Kidney epithelial cell (primary cell): ENCODE measurements at regions not wholly inside any gene's neighbourhood (a gene's known extent, or its start where the extent isn't known, plus 50 kb on each side); places are given as distances from the start of the nearest gene placed in this dataset.

Experiments used
- DNase-seq: peaks from one replicate; pipeline ENCODE4 v3.0.0-alpha.2; 2010; ENCODE audit warnings: low read depth
- H3K27me3 ChIP-seq: 2 replicates; pipeline ENCODE4 v1.6.0; 2011; ENCODE audit warnings: low read length; ENCODE audit not compliant: control insufficient read depth, insufficient read depth
- H3K36me3 ChIP-seq: 2 replicates; pipeline ENCODE4 v1.5.1; 2011; ENCODE audit warnings: low read length; ENCODE audit not compliant: control insufficient read depth, insufficient read depth
- H3K4me3 ChIP-seq: 2 replicates; pipeline ENCODE4 v1.5.1; 2011; ENCODE audit warnings: low read depth, mild to moderate bottlenecking, control low read depth, low read length
- CTCF ChIP-seq: IDR thresholded peaks from 2 replicates; pipeline ENCODE4 v1.5.1; 2011; ENCODE audit warnings: mild to moderate bottlenecking, moderate library complexity, low read length, control low read depth, inconsistent platforms; ENCODE audit not compliant: insufficient read depth, poor library complexity, severe bottlenecking

GRCh38 chr1:213615226-213615916 is 372.4 kb upstream of the PROX1 start:
- no peak for DNase-seq
- Histone ChIP-seq H3K27me3 (no peaks in the 10 kb centered on the region), H3K36me3 (no peaks in the 10 kb centered on the region), H3K4me3 (no peak overlapping the region)
- no peak for TF ChIP-seq CTCF

- no peak overlapping the region for H3K4me3 ChIP-seq
Observed at GRCh38 chr1:213617133-213617532, 370.6 kb upstream of the PROX1 start.

DNA sequence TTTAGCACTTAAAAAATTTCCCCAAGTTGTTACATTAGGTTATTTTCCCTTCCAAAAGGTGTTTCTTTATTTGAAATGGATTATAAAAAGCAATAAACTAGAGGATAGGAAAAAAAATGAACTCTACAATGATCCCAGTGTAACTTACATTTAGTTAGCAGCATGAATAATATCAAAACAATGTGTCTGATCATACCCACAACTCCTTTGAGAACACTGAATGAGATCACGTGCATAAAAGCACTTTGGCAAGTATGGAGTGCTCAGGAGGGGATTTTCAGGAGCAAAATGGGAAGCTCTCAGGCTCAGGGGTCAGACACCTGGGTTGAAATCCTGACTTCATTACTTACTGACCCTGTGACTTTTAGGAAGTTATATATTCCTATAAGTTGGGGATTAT is 369.7 kb upstream of the PROX1 start:
- Histone ChIP-seq H3K27me3 (no peaks in the 10 kb centered on the region), H3K4me3 (no peak overlapping the region), H3K36me3 (no peaks in the 10 kb centered on the region)
- no peak for DNase-seq
- TF ChIP-seq CTCF: no peak

More at GRCh38 chr1:213617133-213617532, 370.6 kb upstream of the PROX1 start:
- DNase-seq: no peak
- no peaks in the 10 kb centered on the region for H3K27me3 ChIP-seq
- H3K36me3 ChIP-seq: no peaks in the 10 kb centered on the region
- TF ChIP-seq CTCF: no peak

DNA sequence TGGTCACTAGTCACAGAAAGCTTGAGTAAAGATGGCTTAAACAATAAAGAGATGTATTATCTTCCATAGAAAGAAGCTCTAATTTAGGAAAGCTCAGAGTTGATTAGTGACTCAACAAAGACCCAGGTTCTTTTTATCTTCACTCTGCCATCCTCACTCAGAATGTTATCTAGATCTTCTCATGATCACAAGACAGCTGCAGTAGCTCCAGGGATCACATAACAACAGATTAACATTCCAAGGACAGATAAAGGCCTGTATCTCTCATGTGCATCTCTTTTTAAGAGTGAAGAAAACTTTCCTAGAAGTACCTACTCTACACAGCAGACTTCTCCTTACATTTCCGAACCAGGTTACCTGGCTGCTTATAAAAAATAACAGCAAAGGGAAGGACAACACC is 368.7 kb upstream of the PROX1 start:
- DNase-seq: no peak
- Histone ChIP-seq H3K36me3 (no peaks in the 10 kb centered on the region), H3K27me3 (no peaks in the 10 kb centered on the region), H3K4me3 (no peak overlapping the region)
- no peak for TF ChIP-seq CTCF

GRCh38 chr1:213621077-213621476 is 366.7 kb upstream of the PROX1 start:
- no peak overlapping the region for H3K4me3 ChIP-seq
- no peaks in the 10 kb centered on the region for H3K36me3 ChIP-seq
- H3K27me3 ChIP-seq: no peaks in the 10 kb centered on the region
- DNase-seq: no peak
- TF ChIP-seq CTCF: no peak
